ENCODE measurements at regions not wholly inside any gene's neighbourhood (a gene's known extent, or its start where the extent isn't known, plus 50 kb on each side); places are given as distances from the start of the nearest gene placed in this dataset.

DNA sequence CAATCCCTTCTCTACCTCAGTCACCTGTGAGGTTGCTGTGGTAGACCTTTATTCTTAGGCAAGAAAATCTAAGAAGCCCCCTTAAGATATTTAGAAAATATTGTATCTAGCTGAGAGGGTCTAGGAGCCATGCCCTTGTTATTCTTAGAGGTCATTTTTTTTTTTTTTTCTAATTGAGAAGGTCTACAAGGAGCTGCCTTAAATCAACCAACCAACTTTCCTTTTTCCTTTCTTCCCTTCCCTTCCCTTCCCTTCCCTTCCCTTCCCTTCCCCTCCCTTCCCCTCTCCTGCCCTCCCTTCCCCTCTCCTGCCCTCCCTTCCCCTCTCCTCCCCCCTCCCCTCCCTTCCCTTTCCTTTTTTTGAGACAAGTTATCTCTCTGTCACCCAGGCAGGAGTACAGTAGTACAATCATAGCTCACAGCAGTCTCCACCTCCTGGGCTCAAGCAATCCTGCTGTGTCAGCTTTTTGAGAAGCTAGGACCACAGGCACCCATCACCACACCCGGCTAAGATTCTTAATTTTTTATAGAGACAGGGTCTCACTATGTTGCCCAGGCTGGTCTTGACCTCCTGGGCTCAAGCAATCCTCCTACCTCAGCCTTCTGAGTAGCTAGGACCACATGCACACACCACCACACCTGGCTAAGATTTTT lies 668.4 kb upstream of the FBXO33 start:
- Histone ChIP-seq H3K4me1 (ENCODE audit: insufficient read depth) (no peaks in the 10 kb centered on the region), H2AFZ (no peak overlapping the region), H3K27me3 (ENCODE audit: insufficient read depth) (no peaks in the 10 kb centered on the region), H4K20me1 (replicated peaks; ENCODE audit: insufficient read depth) (no peaks in the 10 kb centered on the region), H3K9me2 (ENCODE audit: insufficient read depth) (peaks cover 3% of the 10 kb centered on the region; the same call in 1 of the 2 replicates), H3K79me2 (replicated peaks; ENCODE audit: insufficient read depth) (no peaks in the 10 kb centered on the region), H3K36me3 (ENCODE audit: insufficient read depth) (no peaks in the 10 kb centered on the region), H3K27ac (ENCODE audit: low read depth) (no peak overlapping the region), H3K4me2 (no peak overlapping the region), H3K4me3 (no peak overlapping the region), H3F3A (replicated peaks; ENCODE audit: low read depth) (no peaks in the 10 kb centered on the region)
- Mint-ChIP-seq H3K4me1 (peaks cover 13% of the 10 kb centered on the region; the same call in 2 of the 3 replicates), H3K36me3 (ENCODE audit: low read depth) (no peaks in the 10 kb centered on the region), H3K4me3 (no peak overlapping the region), H3K27ac (no peak overlapping the region), H3K27me3 (ENCODE audit: insufficient read depth, low read depth, poor library complexity) (no peaks in the 10 kb centered on the region), H3K9me3 (peaks cover 4% of the 10 kb centered on the region; the same call in 1 of the 3 replicates)
- DNase-seq (ENCODE audit: low spot score) (no peak), ATAC-seq (no peak)
- TF ChIP-seq, protein P1, sequence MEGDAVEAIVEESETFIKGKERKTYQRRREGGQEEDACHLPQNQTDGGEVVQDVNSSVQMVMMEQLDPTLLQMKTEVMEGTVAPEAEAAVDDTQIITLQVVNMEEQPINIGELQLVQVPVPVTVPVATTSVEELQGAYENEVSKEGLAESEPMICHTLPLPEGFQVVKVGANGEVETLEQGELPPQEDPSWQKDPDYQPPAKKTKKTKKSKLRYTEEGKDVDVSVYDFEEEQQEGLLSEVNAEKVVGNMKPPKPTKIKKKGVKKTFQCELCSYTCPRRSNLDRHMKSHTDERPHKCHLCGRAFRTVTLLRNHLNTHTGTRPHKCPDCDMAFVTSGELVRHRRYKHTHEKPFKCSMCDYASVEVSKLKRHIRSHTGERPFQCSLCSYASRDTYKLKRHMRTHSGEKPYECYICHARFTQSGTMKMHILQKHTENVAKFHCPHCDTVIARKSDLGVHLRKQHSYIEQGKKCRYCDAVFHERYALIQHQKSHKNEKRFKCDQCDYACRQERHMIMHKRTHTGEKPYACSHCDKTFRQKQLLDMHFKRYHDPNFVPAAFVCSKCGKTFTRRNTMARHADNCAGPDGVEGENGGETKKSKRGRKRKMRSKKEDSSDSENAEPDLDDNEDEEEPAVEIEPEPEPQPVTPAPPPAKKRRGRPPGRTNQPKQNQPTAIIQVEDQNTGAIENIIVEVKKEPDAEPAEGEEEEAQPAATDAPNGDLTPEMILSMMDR (conservative IDR thresholded peaks at IDR 0.05; ENCODE audit: low read depth in 2 of 2): no peak
- no peak for TF ChIP-seq REST (IDR thresholded peaks at IDR 0.05; ENCODE audit: unreplicated experiment)
- no peak for TF ChIP-seq ZNF114 (CRISPR knock-in tag; IDR thresholded peaks at IDR 0.05)
- TF ChIP-seq STAT1 (IDR thresholded peaks at IDR 0.05; ENCODE audit: unreplicated experiment): no peak
- no peak for TF ChIP-seq JUNB (IDR thresholded peaks at IDR 0.05; ENCODE audit: unreplicated experiment)
- TF ChIP-seq ETS1 (IDR thresholded peaks at IDR 0.05): no peak
- no peak for TF ChIP-seq ZNF331 (CRISPR knock-in tag; IDR thresholded peaks at IDR 0.05; ENCODE audit: low read depth)
- no peak for TF ChIP-seq EZH2phosphoT487 (IDR thresholded peaks at IDR 0.05; ENCODE audit: unreplicated experiment)
- no peak for TF ChIP-seq POLR2AphosphoS5 (IDR thresholded peaks at IDR 0.05; ENCODE audit: low read depth)
- TF ChIP-seq EZH2 (IDR thresholded peaks at IDR 0.05; ENCODE audit: low read depth, unreplicated experiment): no peak
- TF ChIP-seq NANOG (IDR thresholded peaks at IDR 0.05; ENCODE audit: borderline replicate concordance): no peak
- TF ChIP-seq ZNF462 (CRISPR knock-in tag; IDR thresholded peaks at IDR 0.05): no peak
- TF ChIP-seq CREB1 (CRISPR knock-in tag; IDR thresholded peaks at IDR 0.05; ENCODE audit: low read depth): no peak

Measured in GM23338 (cell line).